A673 (cell line): ENCODE measurements at regions not wholly inside any gene's neighbourhood (a gene's known extent, or its start where the extent isn't known, plus 50 kb on each side); places are given as distances from the start of the nearest gene placed in this dataset.

Experiments
- CTCF ChIP-seq: fragments of 300-800, 200-600 bp; sonication (generic); conservative IDR thresholded peaks from 2 replicates; pipeline ENCODE4 v1.5.1; 2017; ENCODE audit warnings: low read depth, mild to moderate bottlenecking, antibody characterized with exemption, low read length, moderate library complexity, mixed read lengths
- EZH2 ChIP-seq: fragments of 200-600 bp; sonication (generic); IDR thresholded peaks from 2 replicates; pipeline ENCODE4 v1.6.1; 2017; ENCODE audit warnings: borderline replicate concordance, low read depth, mild to moderate bottlenecking, mixed read lengths, antibody characterized with exemption, low read length; ENCODE audit not compliant: poor library complexity, severe bottlenecking

GRCh38 chr2:59734743-59735142 lies 818.7 kb downstream of the BCL11A start:
- TF ChIP-seq CTCF = no peak
- TF ChIP-seq EZH2 = no peak
